ENCODE measurements at regions not wholly inside any gene's neighbourhood (a gene's known extent, or its start where the extent isn't known, plus 50 kb on each side); places are given as distances from the start of the nearest gene placed in this dataset.
A peak's percentile ranks its signal among the peaks of the same experiment; 100 is the strongest.

GRCh38 chr15:95290176-95290974 lies 1040.1 kb upstream of the NR2F2 start:
- DNase-seq (ENCODE audit: low spot score), result no peak

GRCh38 chr15:95291898-95292472 lies 1038.5 kb upstream of the NR2F2 start:
- peak; percentile 33 for DNase-seq (ENCODE audit: low spot score)

- DNase-seq (ENCODE audit: low spot score), result no peak
These were observed 1037.6 kb upstream of the NR2F2 start for GRCh38 chr15:95292785-95293450.

GRCh38 chr15:95293456-95294031 lies 1037.0 kb upstream of the NR2F2 start:
- no peak for DNase-seq (ENCODE audit: low spot score)

GRCh38 chr15:95295363-95295762 lies 1035.1 kb upstream of the NR2F2 start:
- DNase-seq (ENCODE audit: low spot score), result no peak

GRCh38 chr15:95295896-95296625 lies 1034.4 kb upstream of the NR2F2 start:
- DNase-seq (ENCODE audit: low spot score), result no peak

GRCh38 chr15:95296643-95297042 lies 1033.9 kb upstream of the NR2F2 start:
- no peak for DNase-seq (ENCODE audit: low spot score)

- no peak for DNase-seq (ENCODE audit: low spot score)
These were observed 1031.8 kb upstream of the NR2F2 start for GRCh38 chr15:95298729-95299128.

- DNase-seq (ENCODE audit: low spot score), result no peak
These were observed 1029.5 kb upstream of the NR2F2 start for GRCh38 chr15:95300958-95301357.

GRCh38 chr15:95302206-95302605 lies 1028.3 kb upstream of the NR2F2 start:
- no peak for DNase-seq (ENCODE audit: low spot score)

- no peak for DNase-seq (ENCODE audit: low spot score)
These were observed 1027.7 kb upstream of the NR2F2 start for GRCh38 chr15:95302809-95303208.

GRCh38 chr15:95303713-95304112 lies 1026.8 kb upstream of the NR2F2 start:
- no peak for DNase-seq (ENCODE audit: low spot score)

GRCh38 chr15:95304151-95304946 lies 1026.2 kb upstream of the NR2F2 start:
- DNase-seq (ENCODE audit: low spot score), result no peak

GRCh38 chr15:95304947-95305400 lies 1025.5 kb upstream of the NR2F2 start:
- DNase-seq (ENCODE audit: low spot score), result no peak

GRCh38 chr15:95307115-95307514 lies 1023.4 kb upstream of the NR2F2 start:
- no peak for DNase-seq (ENCODE audit: low spot score)

GRCh38 chr15:95319242-95319641 lies 1011.3 kb upstream of the NR2F2 start:
- DNase-seq (ENCODE audit: low spot score), result no peak

- no peak for DNase-seq (ENCODE audit: low spot score)
These were observed 1006.7 kb upstream of the NR2F2 start for GRCh38 chr15:95323796-95324195.

- DNase-seq (ENCODE audit: low spot score), result no peak
These were observed 1005.8 kb upstream of the NR2F2 start for GRCh38 chr15:95324656-95325055.

- no peak for DNase-seq (ENCODE audit: low spot score)
These were observed 1004.6 kb upstream of the NR2F2 start for GRCh38 chr15:95325763-95326404.

GRCh38 chr15:95326431-95327182 lies 1003.9 kb upstream of the NR2F2 start:
- DNase-seq (ENCODE audit: low spot score), result no peak
